Fibroblast of villous mesenchyme (primary cell): ENCODE measurements at regions not wholly inside any gene's neighbourhood (a gene's known extent, or its start where the extent isn't known, plus 50 kb on each side); places are given as distances from the start of the nearest gene placed in this dataset.

Experiments used
- DNase-seq: peaks from one replicate; pipeline ENCODE4 v3.0.0-alpha.2; 2010; ENCODE audit warnings: low read depth
- H3K4me3 ChIP-seq: 2 replicates; pipeline ENCODE4 v1.5.1; 2011; ENCODE audit warnings: low read depth, mild to moderate bottlenecking, low read length
- CTCF ChIP-seq: IDR thresholded peaks from 2 replicates; pipeline ENCODE4 v1.5.1; 2012; ENCODE audit warnings: low read depth, mild to moderate bottlenecking, low read length; ENCODE audit not compliant: insufficient read depth

GRCh38 chr10:130884456-130884855 lies 427.1 kb downstream of the TCERG1L start:
- H3K4me3 ChIP-seq, result no peak overlapping the region
- TF ChIP-seq CTCF, result no peak
- no peak for DNase-seq

GRCh38 chr10:130885021-130885655 lies 426.4 kb downstream of the TCERG1L start:
- no peak overlapping the region for H3K4me3 ChIP-seq
- no peak for DNase-seq
- no peak for TF ChIP-seq CTCF

- TF ChIP-seq CTCF, result no peak
- DNase-seq, result no peak
- H3K4me3 ChIP-seq, result no peak overlapping the region
These were observed 424.4 kb downstream of the TCERG1L start for GRCh38 chr10:130887170-130887569.

GRCh38 chr10:130888493-130888892 lies 423.0 kb downstream of the TCERG1L start:
- no peak for TF ChIP-seq CTCF
- DNase-seq, result no peak
- no peak overlapping the region for H3K4me3 ChIP-seq

DNA sequence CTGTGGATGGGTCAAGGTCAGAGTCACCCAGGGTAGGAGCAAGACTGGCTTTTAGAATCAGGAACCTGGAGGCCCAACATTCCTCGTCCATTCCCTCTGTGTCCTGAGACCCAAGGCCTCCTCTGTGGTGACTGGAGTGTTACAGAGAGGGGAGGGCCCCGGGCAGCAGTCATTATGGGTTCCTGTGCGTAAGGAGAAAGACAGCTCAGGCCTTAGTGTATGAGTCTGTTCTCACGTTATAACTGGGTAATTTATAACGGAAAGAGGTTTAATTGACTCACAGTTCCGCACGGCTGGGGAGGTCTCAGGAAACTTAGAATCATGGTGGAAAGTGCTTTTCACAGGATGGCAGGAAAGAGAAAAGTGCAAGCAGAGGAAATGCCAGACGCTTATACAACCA lies 422.3 kb downstream of the TCERG1L start:
- H3K4me3 ChIP-seq, result no peak overlapping the region
- TF ChIP-seq CTCF, result no peak
- DNase-seq, result no peak

DNA sequence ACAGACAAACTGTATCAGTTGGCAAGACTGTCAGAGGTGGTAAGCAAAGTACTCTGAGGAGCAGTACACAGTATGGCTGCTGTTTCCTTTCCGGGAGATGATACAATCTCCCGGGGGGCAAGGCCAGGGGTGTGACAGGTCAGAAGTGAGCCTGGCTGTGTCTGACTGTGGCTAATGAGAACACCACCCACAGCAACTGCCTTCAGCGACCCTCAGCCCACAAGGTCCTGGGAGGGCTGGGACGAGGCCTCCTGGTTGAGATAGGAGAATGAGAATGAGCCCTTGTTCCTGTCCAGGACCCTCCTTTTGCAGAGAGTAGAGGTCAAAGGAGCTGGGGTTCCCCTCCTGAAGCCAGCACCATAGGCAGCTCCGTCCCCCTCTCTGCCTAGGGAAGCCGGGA lies 421.7 kb downstream of the TCERG1L start:
- no peak for DNase-seq
- no peak for TF ChIP-seq CTCF
- H3K4me3 ChIP-seq, result no peak overlapping the region

- no peak overlapping the region for H3K4me3 ChIP-seq
- no peak for DNase-seq
- no peak for TF ChIP-seq CTCF
These were observed 420.5 kb downstream of the TCERG1L start for GRCh38 chr10:130891066-130891465.
